HG02642 (cell line): ENCODE measurements at regions not wholly inside any gene's neighbourhood (a gene's known extent, or its start where the extent isn't known, plus 50 kb on each side); places are given as distances from the start of the nearest gene placed in this dataset.

ENCODE experiments used
- ATAC-seq: cut with Tn5 transposase; IDR thresholded peaks from one replicate; pipeline ENCODE4 v1.9.1; 2021; ENCODE audit warnings: mild to moderate bottlenecking; ENCODE audit not compliant: unreplicated experiment, poor library complexity

GRCh38 chr7:40990841-40991240, 712.0 kb downstream of the INHBA start:
- ATAC-seq, result no peak

- no peak for ATAC-seq
These were observed 715.3 kb downstream of the INHBA start for GRCh38 chr7:40987571-40987970.

- no peak for ATAC-seq
These were observed 716.5 kb downstream of the INHBA start for GRCh38 chr7:40986351-40986873.

- no peak for ATAC-seq
These were observed 719.8 kb downstream of the INHBA start for GRCh38 chr7:40983111-40983510.

- no peak for ATAC-seq
These were observed 723.6 kb downstream of the INHBA start for GRCh38 chr7:40979296-40979695.

GRCh38 chr7:40978047-40978446, 724.8 kb downstream of the INHBA start:
- no peak for ATAC-seq

- ATAC-seq, result no peak
These were observed 725.4 kb downstream of the INHBA start for GRCh38 chr7:40977533-40977932.

- ATAC-seq, result no peak
These were observed 730.5 kb downstream of the INHBA start for GRCh38 chr7:40972426-40972825.

GRCh38 chr7:40969641-40970040, 733.2 kb downstream of the INHBA start:
- ATAC-seq, result no peak

- ATAC-seq, result no peak
These were observed 736.2 kb downstream of the INHBA start for GRCh38 chr7:40966693-40967092.

GRCh38 chr7:40965774-40966173, 737.1 kb downstream of the INHBA start:
- peak; percentile 73 for ATAC-seq

GRCh38 chr7:40965016-40965415, 737.9 kb downstream of the INHBA start:
- no peak for ATAC-seq

- no peak for ATAC-seq
These were observed 738.3 kb downstream of the INHBA start for GRCh38 chr7:40964610-40965009.

- no peak for ATAC-seq
These were observed 742.9 kb downstream of the INHBA start for GRCh38 chr7:40959955-40960354.

- no peak for ATAC-seq
These were observed 754.7 kb downstream of the INHBA start for GRCh38 chr7:40948239-40948638.

- ATAC-seq, result no peak
These were observed 755.3 kb downstream of the INHBA start for GRCh38 chr7:40947566-40947965.

- ATAC-seq, result no peak
These were observed 756.3 kb downstream of the INHBA start for GRCh38 chr7:40946549-40946948.

GRCh38 chr7:40945788-40946187, 757.1 kb downstream of the INHBA start:
- no peak for ATAC-seq

- ATAC-seq, result no peak
These were observed 757.8 kb downstream of the INHBA start for GRCh38 chr7:40944981-40945585.

GRCh38 chr7:40937879-40938278, 765.0 kb downstream of the INHBA start:
- ATAC-seq, result no peak

GRCh38 chr7:40935435-40935834, 767.5 kb downstream of the INHBA start:
- ATAC-seq, result no peak

GRCh38 chr7:40923626-40924025, 779.3 kb downstream of the INHBA start:
- ATAC-seq, result no peak

GRCh38 chr7:40922316-40922670, 780.6 kb downstream of the INHBA start:
- no peak for ATAC-seq
